SK-N-MC (cell line): ENCODE measurements at regions not wholly inside any gene's neighbourhood (a gene's known extent, or its start where the extent isn't known, plus 50 kb on each side); places are given as distances from the start of the nearest gene placed in this dataset.

Experiments
- EZH2 ChIP-seq: fragments of 200-600 bp; sonication (generic); IDR thresholded peaks from one replicate; pipeline ENCODE4 v1.6.1; 2017; ENCODE audit warnings: antibody characterized with exemption
- POLR2AphosphoS5 ChIP-seq: IDR thresholded peaks from 2 replicates; pipeline ENCODE4 v1.6.1; 2012; ENCODE audit warnings: mild to moderate bottlenecking, low read depth, low read length, borderline replicate concordance

DNA sequence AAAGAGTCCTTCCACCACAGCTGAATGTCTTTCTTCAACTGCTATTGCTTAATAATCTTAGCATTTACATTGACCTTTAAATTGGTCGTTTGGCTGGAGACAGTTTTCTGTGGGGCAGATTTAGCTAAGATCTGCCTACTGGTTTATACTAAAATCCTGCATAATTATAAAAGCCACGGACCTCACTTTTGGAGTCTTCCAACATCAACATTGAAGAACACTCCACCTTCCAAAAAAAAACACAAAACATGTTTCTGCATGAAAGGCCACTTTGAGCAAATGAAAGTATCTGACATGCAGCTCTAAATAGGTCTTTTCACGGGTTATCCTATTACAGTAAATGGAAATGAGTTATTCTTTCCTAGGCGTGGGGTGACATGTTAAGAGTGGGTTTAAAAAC, 57.0 kb upstream of the KRR1 start:
- TF ChIP-seq EZH2 (no peak), POLR2AphosphoS5 (no peak)
